ENCODE measurements at regions not wholly inside any gene's neighbourhood (a gene's known extent, or its start where the extent isn't known, plus 50 kb on each side); places are given as distances from the start of the nearest gene placed in this dataset.

- TF ChIP-seq CTCF (IDR thresholded peaks at IDR 0.05; ENCODE audit: low read depth, low read length, missing control alignments) = peak; percentile 26
- no peak for DNase-seq (ENCODE audit: low read depth)
- in situ Hi-C loops (cut with HindIII; ENCODE audit: low sequenced_read_pairs) = no loop called here
- no peak overlapping the region for H3K4me3 ChIP-seq (ENCODE audit: low read depth, low read length)
Observed at GRCh38 chr3:187974871-187975271, 179.1 kb upstream of the LPP start.

DNA sequence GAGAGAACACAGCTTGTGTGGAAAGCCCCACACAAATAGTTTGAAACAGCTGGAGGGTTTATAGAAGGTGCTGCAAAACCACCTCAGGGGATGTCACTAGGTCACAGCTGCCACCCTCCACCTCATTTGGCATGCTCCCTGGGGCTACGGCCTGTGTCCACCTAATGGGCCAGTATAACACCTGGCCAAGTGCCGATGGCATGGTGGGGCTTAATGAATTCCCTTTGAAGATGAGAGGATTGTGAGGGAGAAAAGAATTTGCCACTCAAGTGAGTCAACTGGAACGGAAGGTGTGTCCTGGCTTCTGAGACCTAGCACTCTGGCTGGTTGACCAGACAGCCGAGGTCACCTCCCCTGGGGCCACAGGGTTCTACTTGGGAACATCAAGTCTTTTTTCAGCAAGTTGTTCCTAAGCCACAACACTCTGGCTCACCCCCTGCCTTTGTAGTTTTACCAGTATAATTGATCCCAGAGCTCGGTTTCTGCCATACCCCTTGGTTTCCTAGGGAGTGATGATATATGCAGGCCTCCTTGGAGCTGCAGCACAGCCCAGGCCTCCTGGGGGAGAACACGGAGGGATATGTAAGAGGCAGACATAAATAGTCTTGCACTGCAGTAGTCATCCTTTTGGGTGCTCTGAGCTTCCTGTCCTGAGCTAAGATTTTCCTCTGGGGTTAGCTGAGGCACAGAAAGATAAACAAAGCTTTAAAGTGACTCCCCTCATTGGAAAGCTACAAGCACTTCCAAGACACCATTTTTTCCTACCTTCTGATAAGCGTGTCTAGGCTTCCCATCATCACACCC, 178.2 kb upstream of the LPP start:
- H3K4me3 ChIP-seq (ENCODE audit: low read depth, low read length) = no peak overlapping the region

DNA sequence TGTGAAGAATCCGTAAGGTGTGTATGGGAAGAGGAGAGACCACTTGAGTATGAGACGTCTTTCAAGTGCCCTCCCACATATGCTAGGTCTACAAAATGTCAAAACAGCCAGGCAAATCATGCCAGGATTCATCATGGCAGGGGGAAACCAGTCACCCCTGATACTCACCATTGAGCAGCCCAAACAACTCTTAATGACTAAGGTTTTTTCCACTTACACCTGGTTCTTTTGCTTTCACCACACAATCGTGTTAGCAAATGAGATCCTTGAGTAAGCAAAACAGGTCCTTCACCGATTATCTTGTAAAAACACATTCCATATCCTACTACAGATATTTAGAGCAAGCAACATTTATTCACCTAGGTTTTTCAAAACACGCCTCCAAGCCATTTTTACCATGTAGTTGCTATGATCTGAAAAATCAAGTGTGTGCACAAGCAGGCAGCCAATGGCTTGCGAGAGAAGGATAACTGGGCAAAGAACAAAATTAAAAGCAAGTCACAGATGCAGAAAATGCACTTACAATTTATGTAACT, 177.5 kb upstream of the LPP start:
- H3K4me3 ChIP-seq (ENCODE audit: low read depth, low read length) = no peak overlapping the region
- in situ Hi-C loops (cut with HindIII; ENCODE audit: low sequenced_read_pairs) = no loop called here
- no peak for TF ChIP-seq CTCF (IDR thresholded peaks at IDR 0.05; ENCODE audit: low read depth, low read length, missing control alignments)
- DNase-seq (ENCODE audit: low read depth) = no peak

More for the DNA sequence above, 178.2 kb upstream of the LPP start:
- DNase-seq (ENCODE audit: low read depth) = no peak
- in situ Hi-C loops (cut with HindIII; ENCODE audit: low sequenced_read_pairs) = no loop called here
- TF ChIP-seq CTCF (IDR thresholded peaks at IDR 0.05; ENCODE audit: low read depth, low read length, missing control alignments) = no peak

GRCh38 chr3:187977659-187978058, 176.3 kb upstream of the LPP start:
- TF ChIP-seq CTCF (IDR thresholded peaks at IDR 0.05; ENCODE audit: low read depth, low read length, missing control alignments) = no peak
- in situ Hi-C loops (cut with HindIII; ENCODE audit: low sequenced_read_pairs) = no loop called here
- no peak overlapping the region for H3K4me3 ChIP-seq (ENCODE audit: low read depth, low read length)
- no peak for DNase-seq (ENCODE audit: low read depth)

- TF ChIP-seq CTCF (IDR thresholded peaks at IDR 0.05; ENCODE audit: low read depth, low read length, missing control alignments) = no peak
- H3K4me3 ChIP-seq (ENCODE audit: low read depth, low read length) = no peak overlapping the region
- in situ Hi-C loops (cut with HindIII; ENCODE audit: low sequenced_read_pairs) = no loop called here
- DNase-seq (ENCODE audit: low read depth) = no peak
Observed at GRCh38 chr3:187978433-187979011, 175.4 kb upstream of the LPP start.

DNA sequence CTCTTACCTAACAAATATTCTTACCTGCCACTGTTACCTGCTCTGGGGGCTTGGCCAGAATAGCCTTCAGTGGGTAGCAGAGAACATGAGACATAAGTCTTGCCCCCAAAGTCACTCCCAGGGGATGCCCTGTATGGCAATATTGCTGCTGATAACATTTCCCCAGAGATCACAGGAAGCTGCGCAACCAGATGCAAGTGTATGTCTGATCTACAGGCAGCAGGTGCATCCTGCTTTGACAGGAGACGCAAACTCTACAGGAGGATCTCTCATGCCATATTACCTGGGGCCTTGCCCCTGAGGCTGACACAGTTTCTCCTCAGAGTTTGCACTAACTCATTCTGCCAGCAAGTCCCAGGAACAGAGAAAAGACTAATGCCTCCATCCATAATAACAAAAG, 174.4 kb upstream of the LPP start:
- in situ Hi-C loops (cut with HindIII; ENCODE audit: low sequenced_read_pairs) = no loop called here
- DNase-seq (ENCODE audit: low read depth) = no peak
- no peak for TF ChIP-seq CTCF (IDR thresholded peaks at IDR 0.05; ENCODE audit: low read depth, low read length, missing control alignments)
- no peak overlapping the region for H3K4me3 ChIP-seq (ENCODE audit: low read depth, low read length)

Measured in astrocyte of the cerebellum (primary cell).